PC-9 (cell line): ENCODE measurements at regions not wholly inside any gene's neighbourhood (a gene's known extent, or its start where the extent isn't known, plus 50 kb on each side); places are given as distances from the start of the nearest gene placed in this dataset.

Source experiments
- BruUV-seq: library from RNA; stranded (reverse); fragments of 400-500 nt; replicated peaks from 2 replicates; lab custom pipeline; 2021; lab: Mats Ljungman, UMichigan
- CTCF ChIA-PET: fragments of 300-600 bp; sonication (Branson Sonifier 250); formaldehyde crosslinking; loops from one replicate; lab custom pipeline; 2022; ENCODE audit warnings: antibody characterized with exemption; lab: Charles Lee
- POLR2A ChIA-PET: fragments of 300-600 bp; sonication (Branson Sonifier 250); formaldehyde crosslinking; loops from one replicate; lab custom pipeline; 2022; ENCODE audit warnings: antibody characterized with exemption; ENCODE audit not compliant: unreplicated experiment; lab: Charles Lee
- DNase-seq, 2 experiments: peaks; one replicate each; pipeline versions ENCODE4 v3.0.0 to v3.0.0-alpha.2; 2015 to 2022; ENCODE audit warnings: mixed read lengths in 1 of 2
- H2AFZ ChIP-seq: fragments of 200-600 bp; sonication (generic); 2 replicates; pipeline ENCODE4 v1.8.1; 2017; ENCODE audit warnings: antibody characterized with exemption
- H3F3A ChIP-seq: fragments of 200-600 bp; sonication (generic); 2 replicates; pipeline ENCODE4 v1.8.1; 2017; ENCODE audit warnings: antibody characterized with exemption, mild to moderate bottlenecking, low read depth; ENCODE audit not compliant: insufficient read depth
- H3K27ac ChIP-seq: fragments of 200-600 bp; sonication (generic); 2 replicates; pipeline ENCODE4 v1.6.1; 2016; ENCODE audit warnings: mixed run types
- H3K27me3 ChIP-seq: fragments of 200-600 bp; sonication (generic); 2 replicates; pipeline ENCODE4 v1.6.1; 2016; ENCODE audit warnings: low read depth, mixed run types; ENCODE audit not compliant: insufficient read depth
- H3K36me3 ChIP-seq: fragments of 200-600 bp; sonication (generic); 2 replicates; pipeline ENCODE4 v1.6.1; 2016; ENCODE audit warnings: low read depth, mixed run types
- H3K4me1 ChIP-seq: fragments of 200-600 bp; sonication (generic); replicated peaks from 2 replicates; pipeline ENCODE4 v1.6.1; 2016; ENCODE audit warnings: mixed run types; ENCODE audit not compliant: insufficient read depth
- H3K4me2 ChIP-seq: fragments of 200-600 bp; sonication (generic); 2 replicates; pipeline ENCODE4 v1.6.1; 2017; ENCODE audit warnings: mixed run types
- H3K4me3 ChIP-seq: fragments of 200-600 bp; sonication (generic); 2 replicates; pipeline ENCODE4 v1.6.1; 2016; ENCODE audit warnings: mixed run types
- H3K79me2 ChIP-seq: fragments of 200-600 bp; sonication (generic); 2 replicates; pipeline ENCODE4 v1.6.1; 2017; ENCODE audit warnings: low read depth, mixed run types
- H3K9me2 ChIP-seq: fragments of 200-600 bp; sonication (generic); 2 replicates; pipeline ENCODE4 v1.8.1; 2017; ENCODE audit warnings: mild to moderate bottlenecking; ENCODE audit not compliant: insufficient read depth
- H3K9me3 ChIP-seq: fragments of 200-600 bp; sonication (generic); 2 replicates; pipeline ENCODE4 v1.8.1; 2016; ENCODE audit warnings: low read depth; ENCODE audit not compliant: insufficient read depth
- H4K20me1 ChIP-seq: fragments of 200-600 bp; sonication (generic); 2 replicates; pipeline ENCODE4 v1.8.1; 2017; ENCODE audit not compliant: insufficient read depth
- CTCF ChIP-seq: fragments of 200-600 bp; sonication (generic); conservative IDR thresholded peaks from 2 replicates; pipeline ENCODE4 v1.6.1; 2017; ENCODE audit warnings: mixed run types, antibody characterized with exemption, mild to moderate bottlenecking, moderate library complexity
- EZH2 ChIP-seq: fragments of 200-600 bp; sonication (generic); IDR thresholded peaks from 2 replicates; pipeline ENCODE4 v1.8.0; 2017; ENCODE audit warnings: antibody characterized with exemption, low read depth
- intact Hi-C: fragments of 100-400 bp; cut with micrococcal nuclease; formaldehyde crosslinking; loops from one replicate; pipeline ENCODE4 v1.10.0; 2022; ENCODE audit not compliant: unreplicated experiment

- intact Hi-C loops: no loop called here
- Histone ChIP-seq H3K9me3 (no peaks in the 10 kb centered on the region), H3K27me3 (no peaks in the 10 kb centered on the region), H3K36me3 (no peaks in the 10 kb centered on the region), H3K9me2 (0 out of 2 replicates have a peak, but pooled peaks cover 3% of the 10 kb centered on the region), H3K4me1 (no peaks in the 10 kb centered on the region), H3K4me2 (no peak overlapping the region), H3F3A (no peaks in the 10 kb centered on the region), H3K79me2 (no peaks in the 10 kb centered on the region), H2AFZ (no peak overlapping the region), H3K27ac (no peak overlapping the region), H4K20me1 (no peaks in the 10 kb centered on the region), H3K4me3 (no peak overlapping the region)
- no peak for TF ChIP-seq CTCF
- no peak for TF ChIP-seq EZH2
- DNase-seq: no peak
- no TSS peak for BruUV-seq
- ChIA-PET POLR2A (interaction anchor here (0.6 kb wide), 1 partner anchor 67 kb away, joined by 3 read pairs; no protein-coding TSS in a partner anchor), CTCF (no interaction called here)
These were observed 186.1 kb downstream of the ENC1 start for GRCh38 chr5:74454263-74455030.

- H3F3A ChIP-seq: no peaks in the 10 kb centered on the region
- no TSS peak for BruUV-seq
- H3K27me3 ChIP-seq: no peaks in the 10 kb centered on the region
- H3K4me2 ChIP-seq: no peak overlapping the region
- no peaks in the 10 kb centered on the region; the same call in 1 of the 2 replicates for H3K9me3 ChIP-seq
- no peaks in the 10 kb centered on the region for H3K9me2 ChIP-seq
- H3K27ac ChIP-seq: no peak overlapping the region
- no peaks in the 10 kb centered on the region for H3K36me3 ChIP-seq
- H3K4me1 ChIP-seq: no peaks in the 10 kb centered on the region
- POLR2A ChIA-PET: no interaction called here
- no peaks in the 10 kb centered on the region for H4K20me1 ChIP-seq
- no peak for DNase-seq
- no peak overlapping the region for H3K4me3 ChIP-seq
- TF ChIP-seq CTCF (no peak), EZH2 (no peak)
- intact Hi-C loops: no loop called here
- H2AFZ ChIP-seq: no peak overlapping the region
- CTCF ChIA-PET: no interaction called here
- H3K79me2 ChIP-seq: no peaks in the 10 kb centered on the region
These were observed 187.7 kb downstream of the ENC1 start for GRCh38 chr5:74452856-74453255.

- Histone ChIP-seq H3K4me3 (no peak overlapping the region), H3K36me3 (no peaks in the 10 kb centered on the region), H3K9me2 (no peaks in the 10 kb centered on the region), H3K79me2 (no peaks in the 10 kb centered on the region), H3K27me3 (no peaks in the 10 kb centered on the region), H3K4me2 (no peak overlapping the region), H3K27ac (no peak overlapping the region), H3F3A (no peaks in the 10 kb centered on the region), H3K4me1 (no peaks in the 10 kb centered on the region), H2AFZ (no peak overlapping the region), H3K9me3 (no peaks in the 10 kb centered on the region; the same call in 1 of the 2 replicates), H4K20me1 (no peaks in the 10 kb centered on the region)
- intact Hi-C loops: no loop called here
- ChIA-PET CTCF (no interaction called here), POLR2A (no interaction called here)
- no peak for DNase-seq
- TF ChIP-seq CTCF: no peak
- no peak for TF ChIP-seq EZH2
- no TSS peak for BruUV-seq
These were observed 190.4 kb downstream of the ENC1 start for GRCh38 chr5:74450095-74450494.
